ENCODE measurements at regions not wholly inside any gene's neighbourhood (a gene's known extent, or its start where the extent isn't known, plus 50 kb on each side); places are given as distances from the start of the nearest gene placed in this dataset.

GRCh38 chr16:82357237-82357636 lies 187.2 kb upstream of the MPHOSPH6 start:
- no peak overlapping the region for H2BK120ac ChIP-seq (ENCODE audit: low read depth, low read length)
- H4K91ac ChIP-seq (ENCODE audit: insufficient read depth, low read depth, low read length), result no peak overlapping the region
- no peak overlapping the region for H2AK9ac ChIP-seq (replicated peaks; ENCODE audit: low read depth, low read length, poor library complexity)
- ATAC-seq (ENCODE audit: low read depth), result no peak
- H4K8ac ChIP-seq (ENCODE audit: low read depth in 2 of 2, low read length in 2 of 2), result no peak overlapping the region
- H3K79me1 ChIP-seq (ENCODE audit: low read depth in 1 of 2, low read length in 2 of 2), result no peaks in the 10 kb centered on the region
- H2BK5ac ChIP-seq (ENCODE audit: low read depth, low read length, poor library complexity, severe bottlenecking), result no peak overlapping the region
- no peaks in the 10 kb centered on the region for H3K4me1 ChIP-seq (ENCODE audit: control insufficient read depth, insufficient read depth, low read length)
- H2BK20ac ChIP-seq (ENCODE audit: low read depth, low read length), result no peak overlapping the region
- 60% methylated on average over 1 of the region's 4 CpGs; no CpG with 5 or more reads in 1 of the 2 experiments for WGBS, 2 experiments (ENCODE audit: extremely low coverage in 2 of 2, insufficient read length in 1 of 2)
- no peak overlapping the region for H3K14ac ChIP-seq (replicated peaks; ENCODE audit: low read depth, low read length)
- no peak overlapping the region for H3K18ac ChIP-seq (ENCODE audit: low read depth, low read length)
- H4K5ac ChIP-seq (ENCODE audit: low read depth, low read length), result no peak overlapping the region
- no peaks in the 10 kb centered on the region for H3K9me1 ChIP-seq (ENCODE audit: insufficient read depth, low read length)
- H3K4ac ChIP-seq (ENCODE audit: low read depth, low read length), result no peak overlapping the region
- POLR2A ChIA-PET (ENCODE audit: unreplicated experiment), result no interaction called here
- no peak overlapping the region for H3K4me2 ChIP-seq (ENCODE audit: low read depth, low read length)
- H3K36me3 ChIP-seq (ENCODE audit: control insufficient read depth, insufficient read depth, low read length), result no peaks in the 10 kb centered on the region
- no peak overlapping the region for H3K4me3 ChIP-seq (ENCODE audit: insufficient read depth, low read depth, low read length)
- no peak for DNase-seq
- CTCF ChIA-PET, result no interaction called here
- in situ Hi-C loops (cut with MboI; ENCODE audit: low sequenced_read_pairs), result no loop called here
- TF ChIP-seq ELK1 (IDR thresholded peaks at IDR 0.05; ENCODE audit: borderline replicate concordance, low read depth, low read length), result no peak
- TF ChIP-seq FOS (IDR thresholded peaks at IDR 0.05; ENCODE audit: low read depth, low read length), result no peak
- no peak for TF ChIP-seq CEBPB (IDR thresholded peaks at IDR 0.05; ENCODE audit: low read depth, low read length)
- TF ChIP-seq CHD1 (IDR thresholded peaks at IDR 0.05; ENCODE audit: low read depth, low read length), result no peak
- TF ChIP-seq MXI1 (IDR thresholded peaks at IDR 0.05; ENCODE audit: borderline replicate concordance, low read depth, low read length), result no peak
- no peak for TF ChIP-seq USF2 (IDR thresholded peaks at IDR 0.05; ENCODE audit: low read depth, low read length)
- no peak for TF ChIP-seq RCOR1 (IDR thresholded peaks at IDR 0.05; ENCODE audit: insufficient replicate concordance, low read length)
- no peak for TF ChIP-seq RAD21 (IDR thresholded peaks at IDR 0.05; ENCODE audit: low read length)
- no peak for TF ChIP-seq NFE2L2 (IDR thresholded peaks at IDR 0.05; ENCODE audit: low read depth, low read length)
- TF ChIP-seq RFX5 (IDR thresholded peaks at IDR 0.05; ENCODE audit: low read depth, low read length), result no peak
- no peak for TF ChIP-seq POLR2A (IDR thresholded peaks at IDR 0.05; ENCODE audit: low read depth, low read length)
- TF ChIP-seq MAZ (IDR thresholded peaks at IDR 0.05; ENCODE audit: borderline replicate concordance, low read depth, low read length), result no peak
- no peak for TF ChIP-seq MAFK (IDR thresholded peaks at IDR 0.05; ENCODE audit: low read depth, low read length)
- TF ChIP-seq SMC3 (IDR thresholded peaks at IDR 0.05; ENCODE audit: low read depth, low read length), result no peak
- TF ChIP-seq BHLHE40 (IDR thresholded peaks at IDR 0.05; ENCODE audit: low read depth, low read length), result no peak
- TF ChIP-seq CTCF (conservative IDR thresholded peaks at IDR 0.05; ENCODE audit: low read depth, low read length), result no peak
- H3K9ac ChIP-seq (ENCODE audit: low read depth, low read length), result no peak overlapping the region
- H2AFZ ChIP-seq (replicated peaks; ENCODE audit: low read length, poor library complexity), result no peak overlapping the region
- H2AK5ac ChIP-seq (ENCODE audit: low read depth, low read length), result no peak overlapping the region
- no peak overlapping the region for H2BK15ac ChIP-seq (ENCODE audit: low read depth, low read length)
- dilution Hi-C loops (cut with HindIII; ENCODE audit: low sequenced_read_pairs, unreplicated experiment), result no loop called here
- no peak overlapping the region for H3K23ac ChIP-seq (ENCODE audit: low read depth, low read length)
- H3K27me3 ChIP-seq (ENCODE audit: control insufficient read depth, insufficient read depth, low read length), result no peaks in the 10 kb centered on the region; the same call in 1 of the 2 replicates
- no peak overlapping the region for H3K27ac ChIP-seq (ENCODE audit: insufficient read depth, low read length)
- intact Hi-C loops (cut with micrococcal nuclease), result no loop called here
- H3K9me3 ChIP-seq (ENCODE audit: control insufficient read depth, insufficient read depth, low read length), result no peaks in the 10 kb centered on the region
- BruUV-seq (replicated peaks), result no TSS peak
- H3K56ac ChIP-seq (ENCODE audit: extremely low read depth, insufficient read depth, low read length), result no peak overlapping the region
- H4K20me1 ChIP-seq (ENCODE audit: insufficient read depth, low read length), result no peaks in the 10 kb centered on the region
